Keratinocyte (primary cell): ENCODE measurements at regions not wholly inside any gene's neighbourhood (a gene's known extent, or its start where the extent isn't known, plus 50 kb on each side); places are given as distances from the start of the nearest gene placed in this dataset.

Experiments
- DNase-seq: peaks from one replicate; pipeline ENCODE4 v3.0.0-alpha.2; 2011; ENCODE audit warnings: low read depth, missing footprints, low spot score
- FAIRE-seq: peaks from 2 replicates; lab custom pipeline; 2011; peaks lifted over from hg19 to GRCh38; lab: Jason Lieb, UNC
- H2AFZ ChIP-seq: 2 replicates; pipeline ENCODE4 v1.6.0; 2012; ENCODE audit warnings: low read length, control low read depth, inconsistent platforms; ENCODE audit not compliant: control insufficient read depth
- H3K27ac ChIP-seq: 2 replicates; pipeline ENCODE4 v1.5.1; 2011; ENCODE audit warnings: low read length; ENCODE audit not compliant: control insufficient read depth, insufficient read depth
- H3K27me3 ChIP-seq: 3 replicates; pipeline ENCODE4 v1.6.0; 2011; ENCODE audit warnings: low read length; ENCODE audit not compliant: control insufficient read depth, insufficient read depth; ENCODE audit errors: extremely low read depth
- H3K36me3 ChIP-seq, 2 experiments: 2 replicates in 1 of 2; 3 replicates in 1 of 2; pipeline ENCODE4 v1.5.1; 2011; ENCODE audit warnings: low read length in 2 of 2, mild to moderate bottlenecking in 1 of 2; ENCODE audit not compliant: control insufficient read depth in 2 of 2, insufficient read depth in 2 of 2; ENCODE audit errors: extremely low read depth in 1 of 2
- H3K4me1 ChIP-seq: 3 replicates; pipeline ENCODE4 v1.5.1; 2011; ENCODE audit warnings: low read length; ENCODE audit not compliant: control insufficient read depth, insufficient read depth; ENCODE audit errors: extremely low read depth
- H3K4me2 ChIP-seq: 3 replicates; pipeline ENCODE4 v1.6.0; 2011; ENCODE audit warnings: low read depth, low read length; ENCODE audit not compliant: control insufficient read depth, insufficient read depth; ENCODE audit errors: extremely low read depth
- H3K4me3 ChIP-seq, 3 experiments: fragments of 200-600 bp in 1 of 3; sonication (generic) in 1 of 3; 2 replicates in 2 of 3; 3 replicates in 1 of 3; pipeline ENCODE4 v1.5.1; 2011 to 2016; ENCODE audit warnings: low read length in 3 of 3, mild to moderate bottlenecking in 3 of 3, control low read depth in 2 of 3, inconsistent platforms in 1 of 3, low read depth in 1 of 3, mixed read lengths in 1 of 3, mixed run types in 1 of 3, moderate library complexity in 1 of 3; ENCODE audit not compliant: control insufficient read depth in 2 of 3, insufficient read depth in 2 of 3; ENCODE audit errors: extremely low read depth in 1 of 3
- H3K79me2 ChIP-seq: 2 replicates; pipeline ENCODE4 v1.6.0; 2012; ENCODE audit warnings: low read length; ENCODE audit not compliant: control insufficient read depth, insufficient read depth
- H3K9ac ChIP-seq: 3 replicates; pipeline ENCODE4 v1.6.0; 2011; ENCODE audit warnings: low read length; ENCODE audit not compliant: control insufficient read depth, insufficient read depth; ENCODE audit errors: extremely low read depth
- H3K9me1 ChIP-seq: 3 replicates; pipeline ENCODE4 v1.6.0; 2011; ENCODE audit warnings: low read length; ENCODE audit not compliant: control insufficient read depth, insufficient read depth; ENCODE audit errors: extremely low read depth
- H3K9me3 ChIP-seq: 2 replicates; pipeline ENCODE4 v1.5.1; 2012; ENCODE audit warnings: low read depth, low read length; ENCODE audit not compliant: control insufficient read depth
- H4K20me1 ChIP-seq: 3 replicates; pipeline ENCODE4 v1.6.0; 2011; ENCODE audit warnings: low read length; ENCODE audit not compliant: control insufficient read depth, insufficient read depth; ENCODE audit errors: extremely low read depth
- CTCF ChIP-seq, 3 experiments: IDR thresholded peaks in 1 of 3; conservative IDR thresholded peaks in 1 of 3; optimal IDR thresholded peaks in 1 of 3; 2 replicates in 2 of 3; 3 replicates in 1 of 3; pipeline versions ENCODE3 to v1.5.1; 2011; ENCODE audit warnings: low read length in 3 of 3, mild to moderate bottlenecking in 3 of 3, moderate library complexity in 2 of 3, control low read depth in 1 of 3, inconsistent platforms in 1 of 3; ENCODE audit not compliant: insufficient read depth in 2 of 3; ENCODE audit errors: extremely low read depth in 1 of 3
- EZH2 ChIP-seq: IDR thresholded peaks from one replicate; pipeline ENCODE4 v1.6.1; 2012; ENCODE audit warnings: inconsistent platforms, mild to moderate bottlenecking, low read length, moderate library complexity
- dilution Hi-C: fragments of 300-500 bp; cut with MboI; formaldehyde crosslinking; loops from one replicate; pipeline ENCODE4 v1.7.0; 2020; ENCODE audit warnings: low sequenced_read_pairs; ENCODE audit not compliant: extremely low pct_ligation_motif_present

GRCh38 chr12:105961821-105962671 is 176.7 kb downstream of the NUAK1 start:
- no peaks in the 10 kb centered on the region for H3K27me3 ChIP-seq
- H3K9me1 ChIP-seq: no peaks in the 10 kb centered on the region
- H3K36me3 ChIP-seq: no peaks in the 10 kb centered on the region
- no peaks in the 10 kb centered on the region for H3K9me3 ChIP-seq
- peak overlapping the region; percentile 68 for H3K4me2 ChIP-seq
- dilution Hi-C loops: no loop called here
- DNase-seq: no peak
- peak overlapping the region; percentile 55 for H2AFZ ChIP-seq
- peaks cover 21% of the 10 kb centered on the region for H3K4me1 ChIP-seq
- no peak overlapping the region for H3K4me3 ChIP-seq
- H3K27ac ChIP-seq: no peak overlapping the region
- no peaks in the 10 kb centered on the region for H4K20me1 ChIP-seq
- TF ChIP-seq CTCF (optimal IDR thresholded peaks at IDR 0.05 in 1 of 3, IDR thresholded peaks at IDR 0.05 in 1 of 3, conservative IDR thresholded peaks at IDR 0.05 in 1 of 3; ENCODE audit: extremely low read depth in 1 of 3, insufficient read depth in 2 of 3, low read length in 3 of 3) (no peak), EZH2 (no peak)
- no peak overlapping the region for H3K9ac ChIP-seq
- H3K79me2 ChIP-seq: no peaks in the 10 kb centered on the region
- FAIRE-seq: peak; percentile 71

GRCh38 chr12:105967038-105967776 is 171.5 kb downstream of the NUAK1 start:
- TF ChIP-seq CTCF (optimal IDR thresholded peaks at IDR 0.05 in 1 of 3, IDR thresholded peaks at IDR 0.05 in 1 of 3, conservative IDR thresholded peaks at IDR 0.05 in 1 of 3; ENCODE audit: extremely low read depth in 1 of 3, insufficient read depth in 2 of 3, low read length in 3 of 3) (no peak), EZH2 (no peak)
- H3K4me3 ChIP-seq: no peak overlapping the region
- H2AFZ ChIP-seq: no peak overlapping the region
- no peak for FAIRE-seq
- no peaks in the 10 kb centered on the region for H3K27me3 ChIP-seq
- H3K36me3 ChIP-seq: no peaks in the 10 kb centered on the region
- H4K20me1 ChIP-seq: no peaks in the 10 kb centered on the region
- H3K9ac ChIP-seq: no peak overlapping the region
- H3K79me2 ChIP-seq: no peaks in the 10 kb centered on the region
- peaks cover 16% of the 10 kb centered on the region for H3K4me1 ChIP-seq
- no peaks in the 10 kb centered on the region for H3K9me1 ChIP-seq
- no peak overlapping the region for H3K4me2 ChIP-seq
- dilution Hi-C loops: no loop called here
- no peak for DNase-seq
- H3K27ac ChIP-seq: no peak overlapping the region
- H3K9me3 ChIP-seq: no peaks in the 10 kb centered on the region
